ENCODE measurements at regions not wholly inside any gene's neighbourhood (a gene's known extent, or its start where the extent isn't known, plus 50 kb on each side); places are given as distances from the start of the nearest gene placed in this dataset.

DNA sequence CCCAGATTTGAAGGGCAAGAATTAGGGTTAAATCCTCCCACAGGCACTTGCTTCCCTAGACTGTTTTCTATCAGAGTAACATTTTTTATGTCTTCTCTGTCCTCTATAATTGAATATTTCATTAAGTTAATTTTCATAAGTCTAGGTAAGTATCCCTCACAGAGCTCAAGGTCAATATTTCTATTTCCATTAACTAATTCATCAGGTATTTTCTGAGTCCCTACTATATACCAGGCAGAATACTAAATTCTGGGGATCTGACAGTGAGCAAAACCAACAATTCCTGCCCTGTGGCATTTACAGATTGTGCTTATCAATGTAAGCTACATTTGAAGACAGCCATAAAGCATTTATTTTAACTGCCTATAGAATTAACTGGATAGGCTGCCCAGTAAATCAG lies 86.4 kb upstream of the RBBP8 start:
- TF ChIP-seq POLR2A (IDR thresholded peaks at IDR 0.05; ENCODE audit: low read length) (no peak), GATA1 (IDR thresholded peaks at IDR 0.05; ENCODE audit: low read depth, low read length) (no peak)

All from erythroblast (primary cell).